GM18520 (cell line): ENCODE measurements at regions not wholly inside any gene's neighbourhood (a gene's known extent, or its start where the extent isn't known, plus 50 kb on each side); places are given as distances from the start of the nearest gene placed in this dataset.

Source experiments
- ATAC-seq: cut with Tn5 transposase; IDR thresholded peaks from one replicate; pipeline ENCODE4 v1.9.1; 2021; ENCODE audit not compliant: unreplicated experiment

DNA sequence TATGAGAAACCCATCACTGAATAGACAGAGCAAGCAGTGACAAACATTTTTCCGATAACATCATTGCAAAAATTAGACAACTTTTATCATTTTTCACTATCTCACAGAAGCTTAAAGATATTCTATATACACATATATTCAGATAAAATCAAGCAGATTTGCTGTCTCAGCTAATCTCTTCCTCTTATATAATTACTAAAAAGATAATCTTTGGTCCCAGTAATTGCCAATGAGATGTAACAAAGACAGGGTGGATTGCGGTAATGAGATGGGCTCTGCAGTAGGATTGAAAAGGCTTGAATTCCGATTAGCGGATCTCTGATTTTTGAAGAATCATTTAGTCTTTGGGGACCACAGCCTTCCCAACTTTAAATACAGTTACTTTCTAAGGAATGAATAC lies 63.5 kb downstream of the SYT4 start:
- ATAC-seq: no peak

DNA sequence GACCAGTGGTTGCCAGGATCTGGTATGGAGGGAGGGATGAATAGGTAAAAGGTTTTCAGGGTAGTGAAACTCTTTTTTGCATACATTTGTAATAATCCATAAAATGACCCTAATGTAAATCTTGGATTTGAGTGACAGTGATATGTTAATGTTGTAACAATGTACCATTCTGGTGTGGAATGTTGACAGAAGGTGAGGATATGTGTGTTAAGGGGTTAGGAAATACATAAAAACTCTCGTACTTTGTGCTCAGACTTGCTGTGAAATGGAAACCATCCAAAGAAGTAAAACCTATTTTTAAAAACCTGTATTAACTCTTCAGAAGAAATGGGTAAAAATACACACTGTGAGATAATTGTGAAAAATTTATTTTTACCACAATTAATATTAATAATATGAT lies 66.2 kb downstream of the SYT4 start:
- ATAC-seq: no peak

DNA sequence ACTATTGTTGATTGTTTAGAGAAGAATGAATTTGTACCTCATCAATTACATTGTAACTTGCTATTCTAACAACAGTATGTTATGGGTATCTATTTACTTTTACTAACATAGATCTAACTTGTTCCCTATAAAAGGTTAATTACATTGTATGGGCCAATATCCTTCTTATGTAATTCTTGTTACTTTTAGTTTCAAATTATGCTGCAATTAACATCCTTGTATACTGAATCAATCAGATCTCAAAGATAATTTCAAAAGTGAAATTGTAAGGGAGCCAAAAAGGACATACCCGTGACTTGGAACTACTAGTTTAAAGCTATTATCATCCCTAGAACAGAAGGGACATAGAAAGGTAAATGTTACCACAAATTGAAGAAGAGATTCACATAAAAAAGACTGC lies 79.9 kb upstream of the RIT2 start:
- no peak for ATAC-seq

DNA sequence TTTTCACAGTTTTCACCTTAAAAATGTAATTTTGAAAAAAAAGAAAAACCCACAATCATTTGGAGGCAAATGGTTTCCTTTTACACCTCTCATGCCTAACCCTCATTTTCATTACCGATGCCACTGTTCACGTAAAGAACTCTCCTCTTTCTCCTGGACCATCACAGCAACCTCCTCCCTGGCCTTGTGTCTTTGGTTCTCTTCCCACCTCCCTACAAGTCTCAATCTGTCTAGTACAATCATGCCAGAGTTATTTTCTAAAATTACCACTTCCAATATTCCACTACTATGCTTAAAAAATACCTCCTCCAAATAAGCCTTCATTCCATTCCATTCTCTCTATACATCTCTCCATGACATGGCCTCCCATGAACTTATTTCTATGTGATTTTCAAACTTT lies 77.9 kb upstream of the RIT2 start:
- no peak for ATAC-seq

DNA sequence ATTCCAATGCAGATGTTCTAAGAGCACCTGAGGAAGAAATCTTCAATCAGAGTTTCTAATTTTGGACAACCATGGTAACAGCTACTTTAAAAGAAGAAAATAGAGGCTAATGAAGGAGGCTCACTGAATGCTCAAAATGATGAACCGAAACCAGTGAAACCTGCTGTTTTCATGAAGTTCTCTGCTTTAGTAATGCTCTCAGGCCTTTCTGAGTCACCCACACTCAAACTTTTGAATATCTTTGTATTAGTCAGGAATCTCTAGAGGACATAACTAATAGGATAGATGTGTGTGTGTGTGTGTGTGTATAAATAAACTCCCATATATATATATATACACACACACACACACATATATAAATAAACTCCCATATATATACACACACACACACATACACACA lies 76.9 kb upstream of the RIT2 start:
- peak; percentile 65 for ATAC-seq

DNA sequence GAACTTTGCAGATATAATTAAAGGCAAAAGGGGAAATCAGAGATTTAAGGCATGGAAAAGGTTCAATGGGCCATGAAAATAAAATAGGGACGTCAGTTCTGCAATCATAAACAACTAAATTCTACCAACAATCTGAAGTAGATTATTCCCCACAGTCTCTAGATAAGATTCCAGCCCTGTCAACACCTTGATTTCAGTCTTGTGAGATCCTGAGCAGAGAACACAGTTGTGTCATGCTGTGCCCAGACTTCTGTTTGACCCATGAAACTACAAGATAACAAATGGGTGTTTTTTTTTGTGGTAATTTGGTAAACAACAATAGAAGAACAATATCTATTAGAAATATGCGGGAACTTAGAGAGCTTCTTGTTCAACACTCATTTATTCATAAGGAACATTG lies 66.2 kb upstream of the RIT2 start:
- no peak for ATAC-seq

DNA sequence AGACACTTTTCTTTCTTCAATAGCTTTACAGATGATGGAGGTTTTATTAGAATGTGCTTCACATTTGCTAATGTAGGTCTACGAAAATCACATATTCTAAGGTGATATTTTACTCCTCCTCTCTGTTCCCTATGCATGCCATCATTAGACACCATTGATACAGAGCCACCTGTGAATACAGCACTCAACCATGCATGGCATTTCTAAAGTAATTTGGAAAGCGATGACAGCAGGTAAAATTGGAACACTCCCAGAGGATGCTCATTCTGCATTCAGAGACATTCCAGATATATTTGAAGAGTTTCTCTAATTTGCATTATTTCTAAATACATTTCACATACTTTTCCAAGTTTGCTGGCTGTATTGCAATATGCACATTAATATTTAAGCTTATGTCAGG lies 65.3 kb upstream of the RIT2 start:
- no peak for ATAC-seq

DNA sequence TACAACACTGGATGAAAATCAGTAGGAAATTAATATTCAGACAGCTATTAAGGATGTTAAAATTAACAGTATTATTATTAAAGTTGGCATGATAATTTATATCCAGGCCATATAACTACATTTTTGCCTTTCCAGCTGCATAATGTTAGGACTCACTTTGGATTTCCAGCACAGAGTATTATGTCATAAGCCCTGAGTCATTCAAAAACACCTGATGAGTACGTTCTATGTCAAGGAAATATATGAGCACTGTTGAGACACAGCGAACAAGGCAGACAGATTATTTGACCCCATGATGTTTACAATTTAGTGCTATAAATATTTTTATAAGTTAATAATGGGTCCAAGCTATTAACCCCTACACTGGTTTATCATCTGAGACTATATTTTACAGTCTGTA lies 59.8 kb upstream of the RIT2 start:
- no peak for ATAC-seq

DNA sequence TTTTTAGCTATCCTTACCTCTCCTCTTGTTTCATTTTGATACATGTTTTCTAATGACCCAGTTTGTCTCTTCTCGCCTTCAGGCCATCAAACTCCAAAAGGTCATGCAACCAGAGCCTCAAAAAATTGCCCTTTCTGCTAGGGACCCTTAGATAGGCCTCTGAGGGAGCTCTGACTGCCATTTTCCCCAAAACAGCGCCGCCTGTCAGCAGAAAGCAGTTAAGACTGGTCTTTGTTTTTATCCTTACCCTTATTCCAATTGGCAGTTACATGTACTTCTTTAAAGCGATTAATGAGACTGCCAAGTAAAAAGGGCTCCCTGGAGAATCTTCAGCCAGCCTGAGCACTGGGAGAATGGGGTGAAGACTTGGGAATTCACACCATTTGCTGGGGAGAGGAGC lies 55.1 kb upstream of the RIT2 start:
- no peak for ATAC-seq
